GM18499 (cell line): ENCODE measurements at regions not wholly inside any gene's neighbourhood (a gene's known extent, or its start where the extent isn't known, plus 50 kb on each side); places are given as distances from the start of the nearest gene placed in this dataset.
"Not testable (repeated sequence)": the region's sequence is repeated elsewhere in the genome, so short reads cannot be mapped to it uniquely, and the experiment has no call there.

Experiments
- ATAC-seq: cut with Tn5 transposase; IDR thresholded peaks from one replicate; pipeline ENCODE4 v1.9.1; 2021; ENCODE audit warnings: moderate number of reproducible peaks; ENCODE audit not compliant: insufficient read depth, unreplicated experiment

DNA sequence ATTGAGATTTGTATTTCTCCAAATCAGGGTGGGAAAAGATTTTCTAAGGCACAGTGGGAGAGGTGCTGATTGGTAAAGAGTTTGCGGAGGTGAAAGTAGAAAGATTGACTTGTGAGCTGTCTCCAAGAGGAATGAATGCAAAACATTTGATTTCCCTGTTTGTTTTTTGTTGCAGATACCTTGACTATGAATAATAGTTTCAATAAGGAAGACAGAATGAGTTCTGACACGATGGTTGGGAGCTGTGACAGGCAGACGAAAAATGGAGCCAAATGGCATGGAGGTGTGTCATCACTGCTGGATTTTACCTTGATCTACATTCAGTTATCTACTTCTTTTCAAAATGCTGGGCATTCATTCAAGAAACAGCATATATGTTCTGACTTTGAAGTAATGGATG, 145.1 kb downstream of the NFKBIZ start:
- no peak for ATAC-seq

GRCh38 chr3:101995371-101996046, 146.2 kb downstream of the NFKBIZ start:
- no peak for ATAC-seq

DNA sequence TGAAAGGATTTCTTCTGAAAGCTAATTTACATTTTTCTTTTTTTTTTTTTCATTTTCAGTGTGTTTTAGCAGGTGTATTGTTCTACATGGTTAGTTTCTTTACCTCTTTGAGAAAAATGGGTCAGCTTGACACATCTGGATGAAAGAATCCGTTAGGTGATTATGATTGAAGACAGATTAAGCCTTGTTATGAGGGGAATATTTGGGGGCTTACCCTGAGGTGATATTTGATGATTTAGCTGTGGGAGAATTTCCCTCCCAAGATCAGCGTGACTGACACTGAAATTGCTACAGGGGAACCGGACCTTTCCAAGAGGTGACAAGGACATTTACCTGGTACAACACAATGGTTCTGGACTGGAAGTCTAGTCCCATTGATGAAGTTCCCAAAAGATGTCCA, 147.5 kb downstream of the NFKBIZ start:
- ATAC-seq, result no peak

DNA sequence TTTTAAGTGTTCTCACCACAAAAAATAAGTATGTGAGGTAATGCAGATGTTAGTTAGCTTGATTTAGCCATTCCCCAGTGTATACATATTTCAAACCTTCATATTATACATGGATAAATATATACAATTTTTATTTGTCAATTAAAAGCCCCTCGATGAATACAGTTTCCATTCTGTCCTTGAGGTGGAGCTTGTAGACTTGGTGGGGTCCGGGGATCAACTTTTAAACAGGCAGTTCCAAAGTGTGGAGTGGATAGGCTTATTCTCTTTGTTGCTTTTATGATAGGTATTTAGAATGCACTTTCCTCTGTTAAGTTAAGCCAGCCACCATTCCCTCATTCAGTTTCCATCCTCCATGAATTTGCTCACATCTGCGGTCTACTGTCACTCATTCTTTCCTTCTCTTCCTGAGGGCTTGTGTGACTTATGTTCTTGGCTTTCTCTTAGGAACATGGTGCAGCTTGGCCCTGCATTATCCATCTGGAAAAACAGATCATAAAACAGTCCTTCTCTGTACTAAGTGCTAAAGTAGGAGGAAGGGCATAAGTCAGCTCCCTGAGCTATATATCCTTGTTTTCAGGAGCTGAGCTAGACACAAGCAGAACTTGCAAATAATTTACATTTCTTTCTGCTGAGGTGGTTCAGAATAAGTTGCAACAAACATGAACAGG, 149.1 kb downstream of the NFKBIZ start:
- ATAC-seq, result no peak

DNA sequence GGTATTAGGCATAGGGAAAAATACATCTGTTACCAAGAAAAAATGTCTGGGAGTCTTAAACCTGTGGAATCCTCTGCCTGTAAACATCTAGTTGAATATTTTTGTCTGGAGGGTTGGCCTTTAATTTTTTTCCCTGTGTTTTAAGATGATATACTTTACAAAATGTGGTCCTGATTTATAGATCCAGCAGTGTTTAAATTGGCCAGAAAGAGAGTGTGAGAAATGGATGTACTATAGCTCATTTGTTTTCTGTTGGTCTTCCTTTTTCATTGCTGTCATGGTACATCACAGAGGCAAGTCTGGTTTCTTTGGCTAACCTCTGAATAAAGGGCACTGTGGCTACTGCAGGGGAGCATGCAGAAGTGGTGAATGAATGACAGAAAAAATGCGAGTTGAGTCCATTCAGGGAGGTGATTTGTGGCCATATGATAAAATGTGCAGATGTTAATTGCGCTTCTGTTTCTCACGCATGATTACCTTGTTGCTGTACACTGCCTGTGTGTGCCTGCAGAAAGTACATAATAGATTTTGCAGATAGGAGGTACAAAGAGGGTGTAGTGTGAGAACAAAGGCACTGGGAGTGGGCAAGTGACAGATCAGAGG, 150.0 kb downstream of the NFKBIZ start:
- no peak for ATAC-seq

- no peak for ATAC-seq
These were observed 151.4 kb downstream of the NFKBIZ start for GRCh38 chr3:102000620-102001209.

DNA sequence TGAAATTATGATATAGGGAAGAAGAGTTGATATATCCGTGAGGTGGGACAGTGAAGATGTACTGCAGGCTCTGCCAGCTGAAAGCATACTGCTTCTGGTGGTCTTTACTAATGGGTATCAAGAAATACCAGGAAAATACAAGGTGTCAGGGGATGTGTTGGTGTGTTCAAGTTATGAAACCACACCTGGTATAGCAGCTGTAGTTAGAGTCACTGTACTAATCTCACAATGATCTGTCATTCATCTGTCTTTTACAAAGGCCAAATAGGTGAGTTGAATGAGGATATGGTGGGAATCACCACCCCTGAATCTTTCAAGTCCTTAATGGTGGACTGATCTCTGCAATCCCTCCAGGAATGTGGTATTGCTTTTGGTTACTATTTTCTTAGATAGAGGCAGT, 152.7 kb downstream of the NFKBIZ start:
- ATAC-seq, result no peak

- ATAC-seq, result no peak
These were observed 155.2 kb downstream of the NFKBIZ start for GRCh38 chr3:102004561-102004960.

GRCh38 chr3:102005551-102005950, 156.2 kb downstream of the NFKBIZ start:
- ATAC-seq, result no peak

DNA sequence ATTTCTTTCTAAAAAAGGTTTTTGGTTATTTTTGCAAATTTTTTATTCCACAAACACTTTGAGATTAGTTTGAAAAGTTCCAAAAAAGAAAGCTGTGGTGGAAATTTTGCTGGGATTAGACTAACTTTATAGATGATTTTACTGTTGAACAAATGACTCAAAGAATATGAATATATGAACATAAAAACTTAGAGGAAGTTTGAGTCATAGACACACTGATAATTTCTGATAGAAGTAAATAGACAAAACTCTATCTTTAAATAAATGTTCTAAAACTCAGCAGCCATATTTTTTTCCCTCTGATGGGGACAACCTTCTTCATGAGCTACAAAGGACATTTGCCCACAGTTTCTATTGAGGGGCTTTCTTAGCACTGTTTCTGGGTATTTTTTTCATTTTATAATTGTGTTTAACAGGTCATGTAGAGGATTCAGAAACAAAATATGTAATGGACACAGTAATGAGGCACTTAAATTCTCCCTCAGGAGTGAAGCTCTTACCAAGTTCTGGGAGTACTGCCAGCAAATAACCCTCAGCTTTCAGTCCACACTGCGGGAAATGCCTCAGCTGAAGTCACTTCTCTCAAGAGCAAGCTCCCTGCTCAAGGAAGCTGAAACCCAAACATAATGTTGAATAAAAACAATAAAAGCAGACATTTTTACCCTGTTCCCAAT, 157.6 kb downstream of the NFKBIZ start:
- ATAC-seq, result no peak

DNA sequence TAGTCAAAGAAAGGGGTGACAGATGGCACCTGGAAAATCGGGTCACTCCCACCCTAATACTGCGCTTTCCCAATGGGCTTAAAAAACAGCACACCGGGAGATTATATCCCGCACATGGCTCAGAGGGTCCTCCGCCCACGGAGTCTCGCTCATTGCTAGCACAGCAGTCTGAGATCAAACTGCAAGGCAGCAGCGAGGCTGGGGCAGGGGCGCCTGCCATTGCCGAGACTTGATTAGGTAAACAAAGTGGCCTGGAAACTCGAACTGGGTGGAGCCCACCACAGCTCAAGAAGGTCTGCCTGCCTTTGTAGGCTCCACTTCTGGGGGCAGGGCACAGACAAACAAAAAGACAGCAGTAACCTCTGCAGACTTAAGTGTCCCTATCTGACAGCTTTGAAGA, 159.1 kb downstream of the NFKBIZ start:
- not testable (repeated sequence) for ATAC-seq

- ATAC-seq, result no peak
These were observed 167.1 kb downstream of the NFKBIZ start for GRCh38 chr3:102016417-102016816.

GRCh38 chr3:102017784-102018183, 168.5 kb downstream of the NFKBIZ start:
- ATAC-seq, result no peak

DNA sequence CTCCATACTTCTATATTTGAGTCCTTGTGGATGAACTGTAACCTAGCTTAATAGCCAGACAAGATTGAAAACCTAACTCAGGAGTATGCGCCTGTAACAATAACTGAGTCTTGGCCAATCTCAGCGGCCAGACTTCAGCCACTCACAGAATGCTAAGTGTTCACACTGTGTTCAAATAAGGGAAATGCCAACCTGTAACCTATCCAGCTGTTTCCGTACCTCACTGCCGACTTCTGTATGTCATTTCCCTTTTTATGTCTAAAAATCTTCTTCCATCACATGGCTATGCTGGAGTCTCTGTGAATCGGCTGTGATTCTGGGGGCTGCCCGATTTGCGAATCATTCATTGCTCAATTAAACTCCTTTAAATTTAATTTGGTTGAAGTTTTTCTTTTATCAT, 169.2 kb downstream of the NFKBIZ start:
- ATAC-seq, result no peak

DNA sequence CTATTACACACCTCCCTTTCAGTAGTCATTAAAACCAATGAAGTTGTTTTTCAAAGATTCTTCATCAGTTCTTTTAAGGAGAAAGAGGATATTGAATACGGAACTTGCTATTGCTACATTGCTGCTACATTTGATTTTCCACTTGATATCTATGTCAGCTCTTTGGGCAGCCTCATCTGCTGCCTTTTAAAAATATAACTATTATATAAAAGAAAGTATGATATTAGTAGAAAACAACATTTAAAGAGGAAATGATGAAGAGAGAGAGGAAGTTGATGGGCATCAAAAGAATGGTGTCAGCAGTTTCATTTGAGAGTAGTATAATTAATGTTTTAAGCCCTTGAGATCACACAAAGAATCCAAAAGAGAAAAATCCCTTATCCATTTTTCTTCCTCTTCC, 171.4 kb downstream of the NFKBIZ start:
- ATAC-seq, result no peak

- ATAC-seq, result no peak
These were observed 175.1 kb downstream of the NFKBIZ start for GRCh38 chr3:102024270-102024904.

- ATAC-seq, result no peak
These were observed 176.4 kb downstream of the NFKBIZ start for GRCh38 chr3:102025606-102026270.

DNA sequence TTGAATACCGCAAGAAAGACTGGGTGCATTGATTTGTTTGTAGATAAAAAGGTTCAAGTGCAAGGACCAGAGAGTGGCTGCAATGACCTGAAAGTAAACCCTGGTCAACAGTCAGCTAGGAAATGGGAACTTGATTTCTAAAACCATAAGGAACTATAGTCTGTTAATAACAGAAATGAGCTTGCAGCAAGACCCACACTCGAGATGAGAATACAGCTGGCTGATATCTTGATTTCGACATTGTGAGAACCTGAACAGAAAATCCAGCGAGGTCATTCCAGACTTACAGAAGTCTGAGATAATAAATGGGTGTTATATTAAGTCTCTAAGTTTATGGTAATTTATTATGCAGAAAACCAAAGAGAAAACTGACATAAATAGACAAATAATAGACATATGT, 177.3 kb downstream of the NFKBIZ start:
- no peak for ATAC-seq

DNA sequence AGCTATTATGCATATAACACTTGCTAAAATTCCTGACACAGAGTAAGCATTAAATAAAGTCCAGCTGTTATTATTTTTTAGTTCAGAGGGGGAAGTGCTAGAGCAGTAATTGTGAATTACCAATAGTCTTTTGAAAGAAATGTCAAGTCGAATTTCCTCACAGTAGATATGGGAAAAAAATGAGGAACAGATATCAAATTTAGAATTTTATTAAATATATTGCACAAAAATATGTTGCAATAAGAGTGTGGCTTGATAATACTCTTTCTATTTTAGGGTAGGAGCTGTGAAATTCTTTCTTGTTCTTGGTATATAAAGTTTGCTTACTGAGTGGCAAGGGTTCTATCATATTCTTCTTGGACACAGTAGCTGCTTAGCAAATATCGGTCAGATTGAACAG, 181.3 kb downstream of the NFKBIZ start:
- ATAC-seq, result no peak

- no peak for ATAC-seq
These were observed 182.5 kb downstream of the NFKBIZ start for GRCh38 chr3:102031834-102032233.
